ENCODE measurements at regions not wholly inside any gene's neighbourhood (a gene's known extent, or its start where the extent isn't known, plus 50 kb on each side); places are given as distances from the start of the nearest gene placed in this dataset.

DNA sequence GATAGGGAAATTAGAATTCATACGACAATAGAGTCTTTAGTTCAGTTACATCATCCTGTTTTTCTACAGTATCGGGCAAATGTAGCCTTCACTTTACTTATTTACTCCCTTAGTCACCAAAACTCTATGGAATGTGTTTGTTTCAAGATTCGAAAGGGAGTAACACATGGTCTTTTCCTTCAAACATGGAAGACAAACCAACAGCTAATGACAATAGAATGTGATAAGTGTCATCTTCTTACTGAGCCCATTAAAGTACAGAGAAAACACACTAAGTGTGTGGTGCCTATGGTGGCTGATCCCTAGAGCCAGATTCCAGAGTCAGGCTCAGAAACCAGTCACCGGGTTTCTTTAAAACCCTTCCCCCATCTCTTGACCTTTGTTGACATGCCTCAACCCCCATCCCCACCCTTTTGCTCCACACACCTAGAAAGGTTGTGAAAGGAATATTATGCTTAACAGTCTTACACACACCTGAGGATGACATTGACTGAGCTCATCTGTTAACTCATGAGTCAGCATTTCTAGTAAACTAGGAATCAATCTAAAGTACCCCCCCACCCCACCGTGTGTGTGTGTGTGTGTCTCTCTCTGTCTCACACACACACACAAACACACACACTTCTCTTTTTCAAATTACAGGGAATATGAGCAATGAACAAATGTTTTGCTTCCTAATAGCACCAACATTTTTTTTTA is 549.6 kb upstream of the CCDC54 start:
- TF ChIP-seq, protein P1, sequence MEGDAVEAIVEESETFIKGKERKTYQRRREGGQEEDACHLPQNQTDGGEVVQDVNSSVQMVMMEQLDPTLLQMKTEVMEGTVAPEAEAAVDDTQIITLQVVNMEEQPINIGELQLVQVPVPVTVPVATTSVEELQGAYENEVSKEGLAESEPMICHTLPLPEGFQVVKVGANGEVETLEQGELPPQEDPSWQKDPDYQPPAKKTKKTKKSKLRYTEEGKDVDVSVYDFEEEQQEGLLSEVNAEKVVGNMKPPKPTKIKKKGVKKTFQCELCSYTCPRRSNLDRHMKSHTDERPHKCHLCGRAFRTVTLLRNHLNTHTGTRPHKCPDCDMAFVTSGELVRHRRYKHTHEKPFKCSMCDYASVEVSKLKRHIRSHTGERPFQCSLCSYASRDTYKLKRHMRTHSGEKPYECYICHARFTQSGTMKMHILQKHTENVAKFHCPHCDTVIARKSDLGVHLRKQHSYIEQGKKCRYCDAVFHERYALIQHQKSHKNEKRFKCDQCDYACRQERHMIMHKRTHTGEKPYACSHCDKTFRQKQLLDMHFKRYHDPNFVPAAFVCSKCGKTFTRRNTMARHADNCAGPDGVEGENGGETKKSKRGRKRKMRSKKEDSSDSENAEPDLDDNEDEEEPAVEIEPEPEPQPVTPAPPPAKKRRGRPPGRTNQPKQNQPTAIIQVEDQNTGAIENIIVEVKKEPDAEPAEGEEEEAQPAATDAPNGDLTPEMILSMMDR (IDR thresholded peaks at IDR 0.05): no peak
- TF ChIP-seq POLR2A (IDR thresholded peaks at IDR 0.05): no peak

All from uterus (tissue), 2 donors.